IPS-18a (cell line): ENCODE measurements at regions not wholly inside any gene's neighbourhood (a gene's known extent, or its start where the extent isn't known, plus 50 kb on each side); places are given as distances from the start of the nearest gene placed in this dataset.

Source experiments
- H3K27ac ChIP-seq: one replicate; pipeline ENCODE4 v1.5.1; 2013; ENCODE audit warnings: low read length
- H3K27me3 ChIP-seq: one replicate; pipeline ENCODE4 v1.6.1; 2013; ENCODE audit warnings: mild to moderate bottlenecking, low read length; ENCODE audit not compliant: control insufficient read depth, insufficient read depth
- H3K36me3 ChIP-seq: one replicate; pipeline ENCODE4 v1.6.1; 2013; ENCODE audit warnings: low read depth, low read length; ENCODE audit not compliant: control insufficient read depth
- H3K4me1 ChIP-seq: one replicate; pipeline ENCODE4 v1.6.1; 2013; ENCODE audit warnings: low read depth, low read length; ENCODE audit not compliant: control insufficient read depth
- H3K4me3 ChIP-seq: one replicate; pipeline ENCODE4 v1.5.1; 2013; ENCODE audit warnings: low read length
- H3K9ac ChIP-seq: one replicate; pipeline ENCODE4 v1.6.1; 2013; ENCODE audit warnings: mild to moderate bottlenecking, low read length, moderate library complexity
- H3K9me3 ChIP-seq: one replicate; pipeline ENCODE4 v1.6.1; 2013; ENCODE audit warnings: low read depth, low read length; ENCODE audit not compliant: control insufficient read depth

DNA sequence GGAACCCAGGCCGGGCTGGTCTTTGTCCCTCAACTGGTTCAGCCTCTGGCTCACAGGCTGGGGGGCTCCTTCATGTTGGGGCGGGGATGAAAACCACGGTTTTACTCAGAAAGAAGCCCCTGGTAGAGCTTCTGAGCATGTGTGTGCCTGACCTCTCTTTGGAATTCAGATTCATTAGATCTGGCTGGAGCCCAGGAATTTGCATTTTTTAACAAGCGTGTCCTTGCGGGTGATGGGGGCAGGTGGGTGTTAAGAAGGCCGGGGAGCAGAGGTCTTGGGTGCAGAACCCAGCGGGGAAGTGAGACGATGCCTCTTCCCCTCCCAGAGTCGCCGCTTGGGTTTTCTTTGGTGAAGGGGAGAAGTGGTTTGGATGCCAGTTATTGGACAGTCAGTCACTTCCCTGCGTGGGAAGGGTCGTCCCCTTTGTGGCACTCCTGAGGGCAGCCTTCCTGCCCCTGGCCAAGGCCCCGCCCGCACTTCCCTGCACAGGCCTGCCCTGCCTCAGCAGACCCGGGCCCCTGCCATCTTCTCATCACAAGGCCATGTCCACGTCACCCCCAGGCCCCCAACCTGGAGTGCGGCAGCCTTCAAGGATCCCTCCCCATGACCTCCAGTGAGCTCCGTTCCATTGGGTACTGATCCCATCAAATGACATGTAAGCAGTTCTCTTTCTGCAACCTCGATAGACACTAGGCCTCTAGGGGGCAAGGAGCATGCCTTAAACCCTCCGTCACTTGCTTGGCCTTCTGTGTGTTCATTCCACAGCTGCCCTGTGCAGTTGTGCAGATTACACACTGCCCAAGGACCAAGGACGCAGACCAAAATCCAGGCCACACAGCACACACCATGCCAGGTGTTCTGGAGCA lies 177.7 kb upstream of the CIBAR2 start:
- H3K36me3 ChIP-seq = no peaks in the 10 kb centered on the region
- H3K4me1 ChIP-seq = peaks cover 3% of the 10 kb centered on the region
- no peaks in the 10 kb centered on the region for H3K9me3 ChIP-seq
- H3K4me3 ChIP-seq = no peak overlapping the region
- H3K9ac ChIP-seq = no peak overlapping the region
- H3K27ac ChIP-seq = no peak overlapping the region
- H3K27me3 ChIP-seq = no peaks in the 10 kb centered on the region

DNA sequence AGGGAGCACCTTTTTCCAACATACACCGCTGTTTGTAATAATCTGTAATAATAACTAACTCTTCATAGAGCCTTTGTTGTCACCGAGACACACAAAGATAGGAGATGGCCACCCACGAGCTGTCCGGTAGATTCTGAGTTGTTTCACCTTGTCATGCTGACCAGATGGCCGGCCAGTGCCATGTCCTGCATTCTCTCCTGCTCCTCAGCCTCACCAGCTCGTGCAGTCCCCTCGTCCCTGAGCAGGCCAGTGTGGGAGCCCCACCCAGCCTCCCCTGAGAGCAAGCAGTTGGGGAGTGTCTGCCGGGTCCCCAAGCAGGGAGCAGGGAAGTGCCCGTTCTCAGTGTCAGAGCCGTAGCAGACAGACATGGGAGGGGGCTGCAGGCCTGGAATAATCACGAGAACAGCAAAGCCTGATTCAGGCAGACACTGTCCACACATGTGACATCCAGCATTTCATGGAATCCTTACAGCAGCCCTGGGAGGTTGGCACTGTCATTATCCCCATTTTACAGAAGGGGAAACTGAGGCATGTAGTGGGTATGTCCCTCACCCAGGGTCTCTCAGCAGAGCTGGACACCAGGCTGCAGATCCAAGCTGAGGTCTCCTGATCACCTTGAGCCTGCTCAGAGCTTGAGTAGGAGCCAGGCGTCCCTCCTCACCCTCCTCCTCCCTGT lies 178.5 kb upstream of the CIBAR2 start:
- H3K27ac ChIP-seq = no peak overlapping the region
- H3K9ac ChIP-seq = no peak overlapping the region
- H3K27me3 ChIP-seq = no peaks in the 10 kb centered on the region
- no peaks in the 10 kb centered on the region for H3K9me3 ChIP-seq
- H3K36me3 ChIP-seq = no peaks in the 10 kb centered on the region
- H3K4me1 ChIP-seq = peaks cover 3% of the 10 kb centered on the region
- H3K4me3 ChIP-seq = no peak overlapping the region

DNA sequence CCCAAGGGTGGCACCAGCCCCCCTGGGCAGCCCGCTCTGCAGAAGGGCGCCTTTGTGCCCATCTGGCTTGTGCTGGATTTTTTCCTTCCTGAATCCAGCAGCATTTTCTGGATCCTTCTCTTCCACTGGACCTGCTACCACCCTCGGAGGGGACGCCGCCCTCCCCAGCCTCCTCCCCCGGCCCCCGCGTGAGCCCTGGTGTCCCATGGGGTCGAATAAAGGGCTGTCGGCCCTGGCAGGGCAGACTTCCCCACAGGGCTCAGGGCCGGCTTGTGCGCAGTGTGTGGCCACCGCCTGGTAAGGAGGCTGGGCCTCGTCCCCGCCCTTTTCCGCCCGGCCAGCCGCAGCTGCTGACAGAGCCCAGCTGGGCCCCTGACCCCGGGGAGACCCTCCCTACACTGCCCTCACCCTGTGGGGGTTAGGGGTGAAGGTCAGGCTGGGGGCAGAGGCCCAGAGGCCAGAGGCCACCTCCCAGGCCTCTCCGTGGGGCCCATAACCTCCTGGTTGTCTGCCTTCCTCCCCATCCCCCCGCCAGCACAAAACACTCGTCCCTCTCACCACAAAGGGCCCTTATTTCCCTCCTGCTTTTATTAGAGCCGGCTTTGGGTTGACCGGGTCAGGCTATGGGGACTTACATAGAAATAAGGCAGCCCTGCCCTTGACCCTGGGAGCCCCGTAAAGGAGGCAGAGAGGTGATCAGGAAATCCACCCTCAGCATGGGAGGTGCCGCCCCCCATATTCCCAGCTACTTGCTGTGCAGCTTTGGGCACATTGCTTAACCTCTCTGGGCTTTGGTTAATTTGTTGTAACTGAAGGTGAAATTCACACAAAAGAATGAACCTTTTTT lies 179.3 kb upstream of the CIBAR2 start:
- H3K36me3 ChIP-seq = no peaks in the 10 kb centered on the region
- H3K27ac ChIP-seq = no peak overlapping the region
- H3K27me3 ChIP-seq = no peaks in the 10 kb centered on the region
- no peak overlapping the region for H3K9ac ChIP-seq
- H3K4me3 ChIP-seq = no peak overlapping the region
- H3K9me3 ChIP-seq = no peaks in the 10 kb centered on the region
- peaks cover 3% of the 10 kb centered on the region for H3K4me1 ChIP-seq

DNA sequence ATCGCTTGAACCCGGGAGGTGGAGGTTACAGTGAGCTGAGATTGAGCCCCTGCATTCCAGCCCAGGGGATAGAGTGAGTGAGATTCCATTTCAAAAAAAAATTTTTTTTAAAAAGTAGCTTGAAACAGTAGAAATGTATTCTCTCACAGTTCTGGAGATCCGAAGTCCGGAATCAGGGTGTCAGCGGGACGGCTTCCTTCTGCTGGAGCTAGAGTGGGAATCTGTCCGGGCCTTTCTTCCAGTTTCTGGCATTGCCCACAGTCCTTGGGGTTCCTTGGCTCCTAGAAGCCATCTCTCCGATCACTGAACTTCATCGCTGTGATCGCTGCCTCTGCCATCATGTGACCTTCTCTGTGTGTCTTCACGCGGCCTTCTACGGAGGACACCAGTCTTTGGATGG lies 181.2 kb upstream of the CIBAR2 start:
- Histone ChIP-seq H3K4me3 (no peak overlapping the region), H3K27me3 (no peaks in the 10 kb centered on the region), H3K9me3 (no peaks in the 10 kb centered on the region), H3K9ac (no peak overlapping the region), H3K4me1 (peaks cover 3% of the 10 kb centered on the region), H3K27ac (no peak overlapping the region), H3K36me3 (no peaks in the 10 kb centered on the region)

DNA sequence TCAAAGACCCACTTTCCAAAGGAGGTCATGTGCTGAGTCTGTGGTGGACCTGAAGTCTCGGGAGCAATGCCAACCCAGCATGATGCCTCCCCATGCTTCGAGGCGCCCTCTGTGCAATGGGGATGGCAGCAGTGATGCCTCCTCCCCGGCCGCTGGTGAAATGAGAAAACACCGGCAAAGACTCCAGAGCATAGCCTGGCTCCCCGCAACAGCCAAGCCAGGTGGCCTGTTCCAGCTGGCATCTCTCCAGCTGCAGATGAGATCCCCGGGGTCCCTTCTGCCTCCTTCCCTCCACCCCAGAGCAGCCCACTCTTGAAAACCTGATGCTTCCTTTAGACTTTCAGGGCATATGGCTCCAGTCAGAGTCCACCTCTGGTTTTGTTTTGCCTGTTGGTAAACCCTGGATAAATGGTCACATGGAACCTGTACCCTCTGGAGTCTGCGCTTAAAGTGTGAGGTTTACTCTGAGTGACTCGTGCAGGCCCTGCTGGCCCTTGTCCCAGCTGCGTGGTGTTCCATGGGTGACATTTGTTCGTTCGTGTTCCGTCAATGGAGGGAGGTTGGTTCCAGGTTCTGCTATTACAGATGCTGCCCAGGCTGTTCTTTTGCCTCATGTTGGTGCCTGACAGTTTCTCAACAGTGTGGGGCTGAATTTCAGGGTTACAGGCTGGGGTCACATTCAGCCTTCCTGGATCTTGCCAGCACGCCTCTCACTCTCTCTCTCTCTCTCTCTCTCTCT lies 181.8 kb upstream of the CIBAR2 start:
- Histone ChIP-seq H3K4me1 (peaks cover 3% of the 10 kb centered on the region), H3K4me3 (no peak overlapping the region), H3K9ac (no peak overlapping the region), H3K27ac (no peak overlapping the region), H3K27me3 (no peaks in the 10 kb centered on the region), H3K9me3 (no peaks in the 10 kb centered on the region), H3K36me3 (no peaks in the 10 kb centered on the region)

DNA sequence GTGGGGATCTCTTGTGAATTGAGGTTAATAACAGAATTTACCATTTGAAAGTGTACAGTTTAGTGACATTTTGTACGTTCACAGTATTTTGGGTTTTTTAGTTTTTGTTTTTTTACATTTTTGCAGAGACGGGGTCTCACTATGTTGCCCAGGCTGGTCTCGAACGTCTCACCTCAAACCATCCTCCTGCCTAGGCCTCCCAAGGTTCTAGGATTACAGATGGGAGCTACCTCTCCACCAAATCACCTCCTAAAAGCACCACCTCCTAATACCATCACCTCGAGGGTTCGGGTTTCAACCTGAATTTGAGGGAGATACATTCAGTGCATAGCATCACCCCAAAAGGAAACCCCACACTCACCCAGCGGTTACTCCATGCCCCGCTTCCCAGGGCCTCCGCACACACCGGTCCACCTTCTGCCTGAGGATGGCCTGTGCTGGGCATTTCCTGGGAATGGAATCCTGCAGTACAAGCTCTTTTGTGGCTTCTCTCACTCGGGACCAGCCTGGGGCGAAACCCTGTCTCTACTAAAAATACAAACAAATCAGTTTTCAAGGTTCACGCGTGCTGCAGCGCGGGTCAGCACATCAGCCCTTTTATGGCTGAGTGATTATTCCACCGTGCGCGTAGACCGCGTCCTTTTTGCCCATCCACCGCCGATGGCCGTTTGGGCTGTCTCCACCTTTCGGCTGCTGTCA lies 182.7 kb upstream of the CIBAR2 start:
- Histone ChIP-seq H3K4me3 (no peak overlapping the region), H3K36me3 (no peaks in the 10 kb centered on the region), H3K4me1 (peaks cover 3% of the 10 kb centered on the region), H3K27me3 (no peaks in the 10 kb centered on the region), H3K9ac (no peak overlapping the region), H3K9me3 (no peaks in the 10 kb centered on the region), H3K27ac (no peak overlapping the region)

DNA sequence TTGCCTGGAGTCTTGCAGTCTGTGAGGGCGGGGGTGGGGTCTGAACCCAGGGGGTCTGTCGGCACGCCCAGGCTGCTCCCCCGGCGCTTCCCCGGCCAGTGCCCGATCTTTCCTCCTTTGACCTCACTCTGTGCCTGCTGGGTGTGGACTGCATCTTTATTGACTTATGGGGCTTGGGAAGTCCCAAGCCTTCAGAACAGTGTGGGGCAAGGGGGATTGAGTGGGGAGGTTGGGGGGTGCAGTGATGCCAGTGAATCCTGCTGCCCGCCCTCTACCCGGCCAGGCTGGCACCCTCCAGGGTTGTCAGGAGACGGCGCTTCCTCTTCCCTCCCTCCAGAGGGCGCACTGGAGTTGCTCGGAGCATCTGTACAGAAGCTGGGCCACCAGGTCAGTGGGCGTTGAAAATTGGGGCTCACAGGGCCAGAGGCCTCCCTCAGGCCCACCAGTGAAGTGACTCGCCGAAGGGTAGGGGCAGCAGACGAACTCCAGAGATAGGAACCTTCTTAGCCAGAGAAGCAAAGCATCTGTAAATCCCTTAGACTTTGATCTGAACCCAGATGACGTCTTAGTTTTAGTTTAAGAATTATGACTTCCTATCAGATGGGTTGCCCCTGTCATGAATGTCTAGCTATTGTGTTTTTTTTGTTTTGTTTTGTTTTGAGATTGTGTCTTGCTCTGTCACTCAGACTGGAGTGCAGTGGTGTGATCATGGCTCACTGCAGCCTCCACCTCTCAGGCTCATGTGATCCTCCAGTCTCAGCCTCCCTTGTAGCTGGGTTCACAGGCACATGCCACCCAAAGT lies 184.8 kb upstream of the CIBAR2 start:
- Histone ChIP-seq H3K4me1 (peaks cover 4% of the 10 kb centered on the region), H3K27me3 (peaks cover 6% of the 10 kb centered on the region), H3K9ac (no peak overlapping the region), H3K36me3 (no peaks in the 10 kb centered on the region), H3K27ac (no peak overlapping the region), H3K4me3 (no peak overlapping the region), H3K9me3 (no peaks in the 10 kb centered on the region)

DNA sequence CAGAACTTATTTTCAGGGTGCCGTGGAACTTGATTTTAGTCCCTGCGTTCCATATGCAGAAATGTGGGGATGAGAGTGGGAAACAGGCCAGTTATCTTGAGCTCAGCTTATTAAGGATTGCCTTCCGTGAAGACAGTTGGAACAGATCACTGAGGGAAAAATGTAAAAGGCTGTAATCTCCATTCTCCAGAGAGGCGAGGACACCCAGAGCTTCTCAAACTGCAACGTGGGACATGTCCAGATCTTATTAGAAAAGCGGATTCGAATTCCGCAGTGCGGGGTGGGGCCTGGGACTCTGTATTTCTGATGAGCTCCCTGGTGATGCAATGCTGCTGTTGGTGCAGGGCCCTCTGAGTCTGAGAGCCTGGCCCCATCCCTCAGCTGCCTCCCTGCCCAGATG lies 185.6 kb upstream of the CIBAR2 start:
- no peak overlapping the region for H3K4me3 ChIP-seq
- no peaks in the 10 kb centered on the region for H3K36me3 ChIP-seq
- H3K27me3 ChIP-seq = peaks cover 8% of the 10 kb centered on the region
- H3K9ac ChIP-seq = no peak overlapping the region
- peaks cover 7% of the 10 kb centered on the region for H3K4me1 ChIP-seq
- no peaks in the 10 kb centered on the region for H3K9me3 ChIP-seq
- H3K27ac ChIP-seq = no peak overlapping the region

DNA sequence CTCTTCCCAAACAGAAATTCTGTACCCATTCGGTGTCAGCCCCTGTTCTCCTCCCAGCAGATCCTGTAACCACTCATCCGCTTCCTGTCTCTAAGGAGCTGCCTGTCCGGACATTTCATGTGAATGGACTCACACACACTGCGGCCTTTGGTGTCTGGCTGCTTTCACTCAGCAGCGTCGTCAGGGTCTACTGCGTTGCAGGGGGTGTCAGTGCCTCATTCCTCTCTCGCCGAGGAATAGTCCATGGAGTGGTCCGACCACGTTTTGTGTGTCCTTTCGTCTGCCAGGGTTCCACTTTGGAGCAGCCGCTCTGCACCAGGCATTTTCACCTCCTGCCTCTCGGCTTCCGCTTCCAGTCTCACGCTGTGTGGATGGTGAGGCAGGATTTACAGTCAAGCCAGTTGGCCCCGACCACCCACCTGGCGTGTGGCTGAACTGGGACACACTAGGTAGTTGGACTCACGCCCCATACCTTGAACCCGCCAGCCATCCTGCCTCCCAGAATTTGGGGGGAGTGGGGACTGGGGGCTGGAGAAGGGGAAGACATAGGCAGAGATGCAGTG lies 188.2 kb upstream of the CIBAR2 start:
- Histone ChIP-seq H3K4me1 (peaks cover 11% of the 10 kb centered on the region), H3K36me3 (no peaks in the 10 kb centered on the region), H3K27me3 (peaks cover 8% of the 10 kb centered on the region), H3K4me3 (no peak overlapping the region), H3K9me3 (no peaks in the 10 kb centered on the region), H3K27ac (no peak overlapping the region), H3K9ac (no peak overlapping the region)

DNA sequence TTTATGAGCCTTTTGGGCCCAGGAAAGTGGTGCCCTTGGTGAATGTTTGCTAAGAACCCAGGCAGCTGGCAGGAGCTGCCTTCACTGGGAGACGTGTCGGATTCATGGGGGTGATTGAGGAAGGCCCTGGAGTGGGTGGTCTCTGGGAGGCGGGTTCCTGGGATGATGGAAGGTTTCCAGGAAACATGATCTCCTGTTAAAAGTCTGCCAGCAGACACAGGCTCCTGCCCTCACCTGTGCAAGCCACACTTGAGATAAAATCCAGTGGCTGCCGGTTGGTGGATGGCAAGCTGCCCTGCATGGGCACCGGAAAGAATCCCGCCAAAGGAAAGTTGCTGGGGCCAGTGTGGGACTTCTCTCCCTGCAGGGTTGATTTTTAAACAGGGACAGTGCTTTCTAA lies 189.0 kb upstream of the CIBAR2 start:
- Histone ChIP-seq H3K36me3 (no peaks in the 10 kb centered on the region), H3K27ac (no peak overlapping the region), H3K4me3 (no peak overlapping the region), H3K9me3 (no peaks in the 10 kb centered on the region), H3K27me3 (peaks cover 8% of the 10 kb centered on the region), H3K4me1 (peaks cover 11% of the 10 kb centered on the region), H3K9ac (no peak overlapping the region)
